Spinal cord (tissue), 9 donors: ENCODE measurements at regions not wholly inside any gene's neighbourhood (a gene's known extent, or its start where the extent isn't known, plus 50 kb on each side); places are given as distances from the start of the nearest gene placed in this dataset.

Source experiments
- DNase-seq, 6 donors: peaks; one replicate each; pipeline versions ENCODE4 v3.0.0 to v3.0.0-alpha.2; 2013 to 2015; ENCODE audit warnings: low spot score in 6 of 6, low read depth in 4 of 6
- H3K27ac ChIP-seq: one replicate; pipeline ENCODE4 v1.5.1; 2013; ENCODE audit warnings: low read depth, low read length, control low read depth
- H3K27me3 ChIP-seq: one replicate; pipeline ENCODE4 v1.6.1; 2013; ENCODE audit warnings: low read length; ENCODE audit not compliant: control insufficient read depth, insufficient read depth
- H3K36me3 ChIP-seq: one replicate; pipeline ENCODE4 v1.6.1; 2013; ENCODE audit warnings: low read length; ENCODE audit not compliant: control insufficient read depth, insufficient read depth
- H3K4me1 ChIP-seq: one replicate; pipeline ENCODE4 v1.6.1; 2013; ENCODE audit warnings: low read length; ENCODE audit not compliant: control insufficient read depth, insufficient read depth
- H3K4me3 ChIP-seq: one replicate; pipeline ENCODE4 v1.5.1; 2013; ENCODE audit warnings: low read depth, low read length, control low read depth
- H3K9me3 ChIP-seq: one replicate; pipeline ENCODE4 v1.6.1; 2013; ENCODE audit warnings: low read length; ENCODE audit not compliant: control insufficient read depth, insufficient read depth
- WGBS: methylation state at CpG from one replicate; pipeline ENCODE4 v1.1.5; 2013; ENCODE audit warnings: missing lambda C conversion rate; ENCODE audit not compliant: insufficient coverage; 5-methylcytosine and 5-hydroxymethylcytosine counted together
- donor health status: healthy.

GRCh38 chr15:60118146-60118545 lies 114.0 kb downstream of the FOXB1 start:
- DNase-seq, result peak in 3 of 6 donors; percentile 19 to 79 (median 43)
- no peaks in the 10 kb centered on the region for H3K36me3 ChIP-seq
- no peaks in the 10 kb centered on the region for H3K9me3 ChIP-seq
- H3K27ac ChIP-seq, result peak overlapping the region; percentile 16
- peaks cover 3% of the 10 kb centered on the region for H3K27me3 ChIP-seq
- WGBS, result 3% methylated on average over 3 of the region's 8 CpGs
- H3K4me3 ChIP-seq, result no peak overlapping the region
- H3K4me1 ChIP-seq, result peaks cover 6% of the 10 kb centered on the region

- DNase-seq, result peak in 2 of 6 donors; percentile 70 to 82
- Histone ChIP-seq H3K4me1 (peaks cover 6% of the 10 kb centered on the region), H3K36me3 (no peaks in the 10 kb centered on the region), H3K4me3 (no peak overlapping the region), H3K27me3 (peaks cover 3% of the 10 kb centered on the region), H3K9me3 (no peaks in the 10 kb centered on the region), H3K27ac (peak overlapping the region; percentile 16)
- 33% methylated on average over 3 of the region's 3 CpGs for WGBS
Observed at GRCh38 chr15:60118626-60119025, 114.5 kb downstream of the FOXB1 start.

- Histone ChIP-seq H3K27ac (no peak overlapping the region), H3K4me1 (peaks cover 6% of the 10 kb centered on the region), H3K36me3 (no peaks in the 10 kb centered on the region), H3K27me3 (peaks cover 3% of the 10 kb centered on the region), H3K9me3 (no peaks in the 10 kb centered on the region), H3K4me3 (no peak overlapping the region)
- 17% methylated on average over 3 of the region's 4 CpGs for WGBS
- DNase-seq, result no peak
Observed at GRCh38 chr15:60119101-60119500, 115.0 kb downstream of the FOXB1 start.

GRCh38 chr15:60120100-60120499 lies 116.0 kb downstream of the FOXB1 start:
- no peaks in the 10 kb centered on the region for H3K9me3 ChIP-seq

GRCh38 chr15:60121845-60122244 lies 117.7 kb downstream of the FOXB1 start:
- Histone ChIP-seq H3K9me3 (no peaks in the 10 kb centered on the region), H3K36me3 (no peaks in the 10 kb centered on the region), H3K4me3 (no peak overlapping the region), H3K27me3 (peaks cover 5% of the 10 kb centered on the region), H3K27ac (no peak overlapping the region), H3K4me1 (peaks cover 6% of the 10 kb centered on the region)
- 96% methylated on average over 4 of the region's 4 CpGs for WGBS
- DNase-seq, result no peak

More at GRCh38 chr15:60120100-60120499, 116.0 kb downstream of the FOXB1 start:
- no peak for DNase-seq
- Histone ChIP-seq H3K4me3 (no peak overlapping the region), H3K36me3 (no peaks in the 10 kb centered on the region), H3K27ac (no peak overlapping the region), H3K27me3 (peaks cover 3% of the 10 kb centered on the region), H3K4me1 (peaks cover 6% of the 10 kb centered on the region)
- WGBS, result no CpG with 5 or more reads among the region's 2 CpGs

GRCh38 chr15:60122691-60123090 lies 118.6 kb downstream of the FOXB1 start:
- no peak overlapping the region for H3K4me3 ChIP-seq

GRCh38 chr15:60124460-60125070 lies 120.5 kb downstream of the FOXB1 start:
- Histone ChIP-seq H3K27me3 (peaks cover 3% of the 10 kb centered on the region), H3K4me3 (no peak overlapping the region), H3K9me3 (no peaks in the 10 kb centered on the region), H3K27ac (no peak overlapping the region), H3K4me1 (peaks cover 12% of the 10 kb centered on the region), H3K36me3 (no peaks in the 10 kb centered on the region)
- WGBS, result no CpG with 5 or more reads among the region's 6 CpGs
- no peak for DNase-seq

More at GRCh38 chr15:60122691-60123090, 118.6 kb downstream of the FOXB1 start:
- Histone ChIP-seq H3K27me3 (peaks cover 5% of the 10 kb centered on the region), H3K36me3 (no peaks in the 10 kb centered on the region), H3K4me1 (peaks cover 12% of the 10 kb centered on the region), H3K9me3 (no peaks in the 10 kb centered on the region), H3K27ac (no peak overlapping the region)
- 100% methylated on average over 3 of the region's 3 CpGs for WGBS
- DNase-seq, result no peak

GRCh38 chr15:60125334-60125733 lies 121.2 kb downstream of the FOXB1 start:
- H3K4me3 ChIP-seq, result no peak overlapping the region
- 61% methylated on average over 3 of the region's 7 CpGs for WGBS
- peaks cover 3% of the 10 kb centered on the region for H3K27me3 ChIP-seq
- H3K9me3 ChIP-seq, result no peaks in the 10 kb centered on the region
- no peak for DNase-seq
- H3K27ac ChIP-seq, result no peak overlapping the region
- H3K4me1 ChIP-seq, result peaks cover 12% of the 10 kb centered on the region
- H3K36me3 ChIP-seq, result no peaks in the 10 kb centered on the region

GRCh38 chr15:60126200-60126599 lies 122.1 kb downstream of the FOXB1 start:
- 91% methylated on average over 4 of the region's 4 CpGs for WGBS
- no peak overlapping the region for H3K4me3 ChIP-seq
- H3K27me3 ChIP-seq, result peaks cover 3% of the 10 kb centered on the region
- no peak overlapping the region for H3K27ac ChIP-seq
- DNase-seq, result peak in 1 of 6 donors; percentile 20
- H3K9me3 ChIP-seq, result no peaks in the 10 kb centered on the region
- peaks cover 12% of the 10 kb centered on the region for H3K4me1 ChIP-seq
- no peaks in the 10 kb centered on the region for H3K36me3 ChIP-seq

GRCh38 chr15:60126661-60127060 lies 122.5 kb downstream of the FOXB1 start:
- 95% methylated on average over 5 of the region's 5 CpGs for WGBS
- H3K4me3 ChIP-seq, result no peak overlapping the region
- no peaks in the 10 kb centered on the region for H3K9me3 ChIP-seq
- H3K27me3 ChIP-seq, result peaks cover 3% of the 10 kb centered on the region
- no peak for DNase-seq
- no peaks in the 10 kb centered on the region for H3K36me3 ChIP-seq
- H3K27ac ChIP-seq, result no peak overlapping the region
- peaks cover 12% of the 10 kb centered on the region for H3K4me1 ChIP-seq
